ENCODE measurements at regions not wholly inside any gene's neighbourhood (a gene's known extent, or its start where the extent isn't known, plus 50 kb on each side); places are given as distances from the start of the nearest gene placed in this dataset.
"Not testable (repeated sequence)": the region's sequence is repeated elsewhere in the genome, so short reads cannot be mapped to it uniquely, and the experiment has no call there.

DNA sequence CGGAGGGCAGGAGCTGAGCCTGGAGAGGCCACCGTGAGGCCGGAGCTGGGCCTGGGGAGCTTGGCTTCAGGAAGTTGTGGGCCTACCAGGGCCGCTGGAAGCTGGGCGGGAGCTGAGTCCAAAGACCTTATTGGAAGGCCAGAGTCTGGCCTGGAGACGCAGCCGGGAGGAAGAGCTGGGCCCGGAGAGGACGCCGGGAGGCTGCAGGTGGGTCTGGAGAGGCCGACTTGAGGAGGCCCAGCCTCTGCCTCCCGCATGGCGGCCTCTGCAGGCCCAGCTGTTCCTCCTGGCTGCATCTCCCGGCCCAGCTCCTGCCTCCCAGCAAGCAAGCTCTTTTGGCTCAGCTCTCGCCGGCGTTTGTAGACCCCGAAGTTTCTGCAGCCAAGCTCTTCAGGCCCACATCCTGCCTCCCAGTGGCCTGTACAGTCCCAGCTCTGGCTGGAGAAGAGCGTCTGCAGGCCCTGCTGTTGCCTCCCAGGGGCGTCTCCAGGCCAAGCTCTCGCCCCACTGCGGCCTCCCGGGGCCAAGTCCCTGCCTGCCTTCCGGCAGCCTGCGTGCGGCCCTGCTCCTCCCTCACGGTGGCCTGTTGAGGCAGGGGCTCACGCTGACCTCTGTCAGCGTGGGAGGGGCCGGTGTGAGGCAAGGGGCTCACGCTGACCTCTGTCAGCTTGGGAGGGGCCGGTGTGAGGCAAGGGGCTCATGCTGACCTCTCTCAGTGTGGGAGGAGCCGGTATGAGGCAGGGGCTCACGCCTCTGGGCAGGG is 70.4 kb upstream of the COBL start:
- H3K4me3 Mint-ChIP-seq; H3K27ac Mint-ChIP-seq; H3K4me1 Mint-ChIP-seq; ATAC-seq (replicated peaks in 1 of 4); H3K9me3 ChIP-seq; H3K9me3 Mint-ChIP-seq; H3K4me3 ChIP-seq (ENCODE audit: control insufficient read depth in 1 of 2, extremely low read depth in 1 of 2, low read length in 1 of 2); H3K27me3 Mint-ChIP-seq; DNase-seq; H3K36me3 Mint-ChIP-seq; CTCF ChIA-PET; H3K36me3 ChIP-seq (ENCODE audit: control insufficient read depth in 2 of 2, extremely low read depth in 1 of 2, insufficient read depth in 1 of 2, low read length in 1 of 2); H3K27ac ChIP-seq (ENCODE audit: low read length); H3K4me1 ChIP-seq (ENCODE audit: control insufficient read depth in 1 of 2, extremely low read depth in 1 of 2, insufficient read depth in 2 of 2, low read length in 2 of 2); POLR2A ChIA-PET; H3K27me3 ChIP-seq (replicated peaks in 1 of 2; ENCODE audit: control insufficient read depth in 2 of 2, extremely low read depth in 1 of 2, insufficient read depth in 2 of 2, low read length in 1 of 2): not testable (repeated sequence)
- 84% methylated on average over 18 of the region's 34 CpGs for WGBS (ENCODE audit: insufficient coverage)

DNA sequence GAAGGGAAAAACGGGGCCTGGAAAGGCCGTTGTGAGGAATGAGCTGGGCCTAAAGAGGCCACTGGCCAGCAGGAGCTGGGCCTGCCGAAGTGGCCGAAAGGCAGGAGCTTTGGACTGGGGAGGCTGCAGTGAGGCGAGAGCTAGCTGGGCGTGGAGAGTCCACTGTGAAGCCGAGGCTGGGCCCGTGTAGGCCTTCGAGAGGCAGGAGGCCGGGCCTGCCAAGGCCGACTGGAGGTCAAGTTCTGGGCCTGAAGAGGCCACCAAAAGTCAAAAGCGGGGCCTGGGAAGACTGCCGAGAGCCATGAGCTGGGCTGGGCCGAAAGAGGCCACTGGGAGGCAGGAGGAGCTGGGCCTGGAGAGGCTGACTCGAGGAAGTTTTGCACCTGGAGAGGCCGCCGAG is 69.6 kb upstream of the COBL start:
- H3K27me3 Mint-ChIP-seq; POLR2A ChIA-PET; H3K4me3 Mint-ChIP-seq; H3K36me3 Mint-ChIP-seq; H3K9me3 ChIP-seq; H3K4me1 ChIP-seq (ENCODE audit: control insufficient read depth in 1 of 2, extremely low read depth in 1 of 2, insufficient read depth in 2 of 2, low read length in 2 of 2); H3K36me3 ChIP-seq (ENCODE audit: control insufficient read depth in 2 of 2, extremely low read depth in 1 of 2, insufficient read depth in 1 of 2, low read length in 1 of 2); H3K27ac ChIP-seq (ENCODE audit: low read length); H3K4me1 Mint-ChIP-seq; ATAC-seq (replicated peaks in 1 of 4); DNase-seq; CTCF ChIA-PET; H3K4me3 ChIP-seq (ENCODE audit: control insufficient read depth in 1 of 2, extremely low read depth in 1 of 2, low read length in 1 of 2); H3K27ac Mint-ChIP-seq; H3K9me3 Mint-ChIP-seq; H3K27me3 ChIP-seq (replicated peaks in 1 of 2; ENCODE audit: control insufficient read depth in 2 of 2, extremely low read depth in 1 of 2, insufficient read depth in 2 of 2, low read length in 1 of 2): not testable (repeated sequence)
- WGBS (ENCODE audit: insufficient coverage) = 82% methylated on average over 7 of the region's 17 CpGs

GRCh38 chr7:51382243-51382642 is 65.6 kb upstream of the COBL start:
- CTCF ChIA-PET; H3K4me1 ChIP-seq (ENCODE audit: control insufficient read depth in 1 of 2, extremely low read depth in 1 of 2, insufficient read depth in 2 of 2, low read length in 2 of 2); H3K27me3 Mint-ChIP-seq; H3K27ac ChIP-seq (ENCODE audit: low read length); H3K4me1 Mint-ChIP-seq; H3K27ac Mint-ChIP-seq; DNase-seq; H3K36me3 Mint-ChIP-seq; H3K9me3 Mint-ChIP-seq; H3K9me3 ChIP-seq; H3K4me3 Mint-ChIP-seq; H3K4me3 ChIP-seq (ENCODE audit: control insufficient read depth in 1 of 2, extremely low read depth in 1 of 2, low read length in 1 of 2); H3K36me3 ChIP-seq (ENCODE audit: control insufficient read depth in 2 of 2, extremely low read depth in 1 of 2, insufficient read depth in 1 of 2, low read length in 1 of 2); POLR2A ChIA-PET; ATAC-seq (replicated peaks in 1 of 4); H3K27me3 ChIP-seq (replicated peaks in 1 of 2; ENCODE audit: control insufficient read depth in 2 of 2, extremely low read depth in 1 of 2, insufficient read depth in 2 of 2, low read length in 1 of 2): not testable (repeated sequence)
- WGBS (ENCODE audit: insufficient coverage) = no CpG with 5 or more reads among the region's 7 CpGs

DNA sequence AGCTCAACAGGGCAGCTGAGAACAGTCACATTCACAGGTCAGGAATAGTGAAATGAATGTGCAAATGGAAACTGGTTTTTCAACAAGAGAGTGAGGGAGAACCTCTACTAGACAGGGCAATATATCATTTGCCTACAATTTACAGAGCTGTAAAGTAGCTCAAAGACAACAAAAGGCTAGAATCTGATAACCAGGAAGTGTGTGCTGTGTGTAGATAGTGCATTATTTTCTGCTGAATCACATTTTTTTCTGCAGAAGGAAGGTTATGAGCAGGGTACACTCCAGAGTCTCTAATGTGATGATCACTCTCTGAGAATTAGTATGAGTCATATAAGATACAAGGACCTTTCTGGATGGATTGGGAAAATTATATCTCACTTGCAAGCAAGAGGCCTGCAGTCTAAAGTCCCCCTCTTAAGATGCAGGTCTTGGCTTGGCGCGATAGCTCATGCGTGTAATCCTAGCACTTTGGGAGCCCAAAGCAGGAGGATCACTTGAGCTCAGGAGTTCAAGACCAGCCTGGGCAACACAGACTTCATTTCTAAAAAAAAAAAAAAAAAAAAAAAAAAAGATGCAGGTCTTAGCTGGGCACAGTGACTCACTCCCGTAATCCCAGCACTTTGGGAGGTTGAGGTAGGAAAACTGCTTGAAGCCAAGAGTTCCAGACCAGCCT is 59.9 kb upstream of the COBL start:
- no peaks in the 10 kb centered on the region for H3K36me3 ChIP-seq (ENCODE audit: control insufficient read depth in 2 of 2, extremely low read depth in 1 of 2, insufficient read depth in 1 of 2, low read length in 1 of 2)
- H3K9me3 ChIP-seq = no peaks in the 10 kb centered on the region
- no peaks in the 10 kb centered on the region for H3K27me3 ChIP-seq (replicated peaks in 1 of 2; ENCODE audit: control insufficient read depth in 2 of 2, extremely low read depth in 1 of 2, insufficient read depth in 2 of 2, low read length in 1 of 2)
- ChIA-PET POLR2A (no interaction called here), CTCF (interaction anchor here (0.6 to 1.0 kb wide), 3 partner anchors 214 to 1605 kb away, joined by 3 to 6 read pairs (median 3); no protein-coding TSS in a partner anchor)
- Mint-ChIP-seq H3K36me3 (no peaks in the 10 kb centered on the region), H3K4me1 (no peaks in the 10 kb centered on the region), H3K4me3 (no peak overlapping the region), H3K27ac (no peak overlapping the region), H3K9me3 (no peaks in the 10 kb centered on the region), H3K27me3 (peaks cover 1 to 7% of the 10 kb centered on the region in 2 donors)
- ATAC-seq (replicated peaks in 1 of 4) (no peak), DNase-seq (no peak)
- WGBS (ENCODE audit: insufficient coverage) = no CpG with 5 or more reads among the region's 4 CpGs
- H3K4me3 ChIP-seq (ENCODE audit: control insufficient read depth in 1 of 2, extremely low read depth in 1 of 2, low read length in 1 of 2) = no peak overlapping the region
- H3K4me1 ChIP-seq (ENCODE audit: control insufficient read depth in 1 of 2, extremely low read depth in 1 of 2, insufficient read depth in 2 of 2, low read length in 2 of 2) = no peaks in the 10 kb centered on the region
- no peak overlapping the region for H3K27ac ChIP-seq (ENCODE audit: low read length)

- Histone ChIP-seq H3K27ac (ENCODE audit: low read length) (no peak overlapping the region), H3K4me1 (ENCODE audit: control insufficient read depth in 1 of 2, extremely low read depth in 1 of 2, insufficient read depth in 2 of 2, low read length in 2 of 2) (no peaks in the 10 kb centered on the region), H3K4me3 (ENCODE audit: control insufficient read depth in 1 of 2, extremely low read depth in 1 of 2, low read length in 1 of 2) (no peak overlapping the region), H3K36me3 (ENCODE audit: control insufficient read depth in 2 of 2, extremely low read depth in 1 of 2, insufficient read depth in 1 of 2, low read length in 1 of 2) (no peaks in the 10 kb centered on the region), H3K27me3 (replicated peaks in 1 of 2; ENCODE audit: control insufficient read depth in 2 of 2, extremely low read depth in 1 of 2, insufficient read depth in 2 of 2, low read length in 1 of 2) (no peaks in the 10 kb centered on the region), H3K9me3 (no peaks in the 10 kb centered on the region)
- Mint-ChIP-seq H3K9me3 (no peaks in the 10 kb centered on the region), H3K27ac (no peak overlapping the region), H3K4me1 (no peaks in the 10 kb centered on the region), H3K36me3 (no peaks in the 10 kb centered on the region), H3K4me3 (no peak overlapping the region), H3K27me3 (peaks cover 1 to 7% of the 10 kb centered on the region in 2 donors)
- no peak for ATAC-seq (replicated peaks in 1 of 4)
- CTCF ChIA-PET = interaction anchor here in 1 of 2 donors (0.7 kb wide), 1 partner anchor 455 kb away, joined by 3 read pairs; no protein-coding TSS in a partner anchor
- DNase-seq = no peak
- POLR2A ChIA-PET = no interaction called here
- 89% methylated on average over 3 of the region's 4 CpGs for WGBS (ENCODE audit: insufficient coverage)
These were observed 58.3 kb upstream of the COBL start for GRCh38 chr7:51374936-51375335.

DNA sequence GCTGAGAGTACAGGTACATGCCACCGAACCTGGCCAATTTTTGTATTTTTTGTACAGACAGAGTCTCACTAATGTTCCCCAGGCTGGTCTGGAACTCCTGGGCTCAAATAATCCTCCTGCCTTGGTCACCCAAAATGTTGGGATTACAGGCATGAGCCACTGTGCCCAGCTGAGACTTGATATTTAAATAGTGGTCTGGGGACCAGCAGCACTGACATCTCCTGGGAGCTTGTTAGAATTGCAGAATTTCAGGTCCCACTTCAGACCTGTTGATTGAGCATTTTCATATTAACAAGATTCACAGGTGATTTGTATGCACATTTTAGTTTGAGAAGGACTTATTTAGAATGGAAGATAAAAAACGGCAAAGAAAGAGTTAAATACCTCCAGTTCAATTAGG is 57.0 kb upstream of the COBL start:
- H3K27me3 Mint-ChIP-seq; DNase-seq; H3K4me3 ChIP-seq (ENCODE audit: control insufficient read depth in 1 of 2, extremely low read depth in 1 of 2, low read length in 1 of 2); H3K4me3 Mint-ChIP-seq; H3K4me1 ChIP-seq (ENCODE audit: control insufficient read depth in 1 of 2, extremely low read depth in 1 of 2, insufficient read depth in 2 of 2, low read length in 2 of 2); H3K27ac Mint-ChIP-seq; H3K27me3 ChIP-seq (replicated peaks in 1 of 2; ENCODE audit: control insufficient read depth in 2 of 2, extremely low read depth in 1 of 2, insufficient read depth in 2 of 2, low read length in 1 of 2); H3K4me1 Mint-ChIP-seq; ATAC-seq (replicated peaks in 1 of 4); H3K9me3 ChIP-seq; POLR2A ChIA-PET; H3K9me3 Mint-ChIP-seq; H3K36me3 Mint-ChIP-seq; H3K36me3 ChIP-seq (ENCODE audit: control insufficient read depth in 2 of 2, extremely low read depth in 1 of 2, insufficient read depth in 1 of 2, low read length in 1 of 2); CTCF ChIA-PET; H3K27ac ChIP-seq (ENCODE audit: low read length): not testable (repeated sequence)
- 100% methylated on average over 1 of the region's 2 CpGs for WGBS (ENCODE audit: insufficient coverage)
